H1 (cell line): ENCODE measurements at regions not wholly inside any gene's neighbourhood (a gene's known extent, or its start where the extent isn't known, plus 50 kb on each side); places are given as distances from the start of the nearest gene placed in this dataset.

Experiments used
- CTCF ChIA-PET: fragments of 300-600 bp; sonication (Branson Sonifier 250); formaldehyde crosslinking; loops from one replicate; lab custom pipeline; 2021; ENCODE audit not compliant: partially characterized antibody; lab: Charles Lee
- POLR2A ChIA-PET: fragments of 300-600 bp; sonication (Branson Sonifier 250); formaldehyde crosslinking; loops from one replicate; lab custom pipeline; 2021; ENCODE audit warnings: inconsistent platforms; ENCODE audit not compliant: partially characterized antibody; lab: Charles Lee
- DNase-seq, 2 experiments: peaks; one replicate each; pipeline versions ENCODE4 v3.0.0 to v3.0.0-alpha.2; 2010 to 2022; ENCODE audit warnings: low spot score in 2 of 2, low read depth in 1 of 2, mixed read lengths in 1 of 2
- FAIRE-seq: peaks from 2 replicates; lab custom pipeline; 2011; peaks lifted over from hg19 to GRCh38; lab: Jason Lieb, UNC
- H2AFZ ChIP-seq: 2 replicates; pipeline ENCODE4 v1.8.1; 2012; ENCODE audit warnings: low read length, inconsistent platforms
- H2AK5ac ChIP-seq: 2 replicates; pipeline ENCODE4 v1.6.1; 2013; ENCODE audit warnings: low read depth, low read length
- H2BK120ac ChIP-seq: replicated peaks from 2 replicates; pipeline ENCODE3; 2013; ENCODE audit warnings: low read depth, low read length, inconsistent platforms
- H2BK12ac ChIP-seq: 2 replicates; pipeline ENCODE4 v1.6.1; 2013; ENCODE audit warnings: low read depth, low read length
- H2BK15ac ChIP-seq: 2 replicates; pipeline ENCODE4 v1.6.1; 2013; ENCODE audit warnings: low read length
- H2BK20ac ChIP-seq: 2 replicates; pipeline ENCODE4 v1.6.1; 2013; ENCODE audit warnings: low read length
- H2BK5ac ChIP-seq: 2 replicates; pipeline ENCODE4 v1.6.1; 2013; ENCODE audit warnings: low read depth, low read length
- H3K14ac ChIP-seq: 2 replicates; pipeline ENCODE4 v1.6.1; 2013; ENCODE audit warnings: inconsistent platforms; ENCODE audit not compliant: insufficient read length
- H3K18ac ChIP-seq: 2 replicates; pipeline ENCODE4 v1.6.1; 2013; ENCODE audit warnings: low read length; ENCODE audit errors: extremely low read depth
- H3K23ac ChIP-seq: 2 replicates; pipeline ENCODE4 v1.6.1; 2013; ENCODE audit warnings: inconsistent platforms; ENCODE audit not compliant: insufficient read length
- H3K23me2 ChIP-seq: 2 replicates; pipeline ENCODE4 v1.6.1; 2013; ENCODE audit warnings: low read depth, low read length
- H3K27ac ChIP-seq: 2 replicates; pipeline ENCODE4 v1.6.1; 2011; ENCODE audit warnings: low read depth, low read length, inconsistent platforms
- H3K27me3 ChIP-seq, 4 experiments: replicated peaks in 1 of 4; 1 replicate in 1 of 4; 2 replicates in 3 of 4; pipeline versions ENCODE4 v1.6.1 to v1.8.1; 2011 to 2013; ENCODE audit warnings: low read length in 3 of 4, mild to moderate bottlenecking in 3 of 4, inconsistent platforms in 2 of 4, mixed read lengths in 2 of 4, moderate library complexity in 1 of 4; ENCODE audit not compliant: control insufficient read depth in 3 of 4, insufficient read depth in 3 of 4; ENCODE audit errors: extremely low read depth in 1 of 4
- H3K36me3 ChIP-seq, 4 experiments: 2 replicates each; pipeline versions ENCODE4 v1.6.1 to v1.8.1; 2011 to 2013; ENCODE audit warnings: mild to moderate bottlenecking in 4 of 4, low read length in 3 of 4, moderate library complexity in 2 of 4, control low read depth in 1 of 4, inconsistent platforms in 1 of 4; ENCODE audit not compliant: insufficient read depth in 4 of 4, control insufficient read depth in 2 of 4
- H3K4ac ChIP-seq: replicated peaks from 2 replicates; pipeline ENCODE3; 2013; ENCODE audit warnings: low read length, low read depth, mixed read lengths, inconsistent platforms; ENCODE audit not compliant: insufficient read length
- H3K4me1 ChIP-seq, 4 experiments: replicated peaks in 1 of 4; 1 replicate in 1 of 4; 2 replicates in 3 of 4; pipeline versions ENCODE4 v1.6.1 to v1.8.1; 2011 to 2013; ENCODE audit warnings: low read length in 3 of 4, inconsistent platforms in 2 of 4, mixed read lengths in 1 of 4; ENCODE audit not compliant: insufficient read depth in 4 of 4, control insufficient read depth in 3 of 4
- H3K4me2 ChIP-seq, 2 experiments: 2 replicates each; pipeline versions ENCODE4 v1.6.1 to v1.8.1; 2011 to 2013; ENCODE audit warnings: low read depth in 2 of 2, low read length in 2 of 2, control low read depth in 1 of 2, inconsistent platforms in 1 of 2, mild to moderate bottlenecking in 1 of 2; ENCODE audit not compliant: insufficient read depth in 1 of 2
- H3K4me3 ChIP-seq, 4 experiments: fragments of 200-600, 300-600 bp in 1 of 4; sonication (generic), shearing (Covaris generic), sonication (Bioruptor Twin) in 1 of 4; 2 replicates each; pipeline versions ENCODE4 v1.5.1 to v1.8.1; 2011 to 2016; ENCODE audit warnings: low read length in 4 of 4, low read depth in 3 of 4, control low read depth in 2 of 4, inconsistent platforms in 2 of 4, mild to moderate bottlenecking in 2 of 4, mixed read lengths in 1 of 4, moderate library complexity in 1 of 4; ENCODE audit not compliant: insufficient read depth in 2 of 4; ENCODE audit errors: extremely low read depth in 1 of 4
- H3K56ac ChIP-seq: replicated peaks from 2 replicates; pipeline ENCODE3; 2013; ENCODE audit warnings: low read depth, mild to moderate bottlenecking, mixed read lengths, low read length, inconsistent platforms; ENCODE audit not compliant: insufficient read length
- H3K79me1 ChIP-seq: 2 replicates; pipeline ENCODE4 v1.6.1; 2013; ENCODE audit warnings: low read depth, low read length, control low read depth
- H3K79me2 ChIP-seq, 2 experiments: 2 replicates each; pipeline versions ENCODE4 v1.6.1 to v1.8.1; 2012 to 2013; ENCODE audit warnings: low read length in 2 of 2, mild to moderate bottlenecking in 2 of 2, inconsistent platforms in 1 of 2; ENCODE audit not compliant: insufficient read depth in 2 of 2, control insufficient read depth in 1 of 2
- H3K9ac ChIP-seq, 4 experiments: replicated peaks in 1 of 4; 1 replicate in 1 of 4; 2 replicates in 3 of 4; pipeline versions ENCODE4 v1.6.1 to v1.8.1; 2011 to 2013; ENCODE audit warnings: low read depth in 3 of 4, low read length in 3 of 4, control low read depth in 2 of 4, mild to moderate bottlenecking in 2 of 4, moderate library complexity in 2 of 4, inconsistent platforms in 1 of 4; ENCODE audit errors: extremely low read depth in 1 of 4
- H3K9me3 ChIP-seq, 2 experiments: 2 replicates each; pipeline versions ENCODE4 v1.6.1 to v1.8.1; 2012 to 2013; ENCODE audit warnings: mild to moderate bottlenecking in 2 of 2, moderate library complexity in 2 of 2, control low read depth in 1 of 2, inconsistent platforms in 1 of 2, low read depth in 1 of 2, low read length in 1 of 2, mixed read lengths in 1 of 2; ENCODE audit not compliant: insufficient read depth in 2 of 2
- H4K20me1 ChIP-seq, 2 experiments: replicated peaks in 1 of 2; 2 replicates each; pipeline versions ENCODE3 to v1.8.1; 2011 to 2013; ENCODE audit warnings: inconsistent platforms in 2 of 2, low read length in 2 of 2, mild to moderate bottlenecking in 1 of 2; ENCODE audit not compliant: insufficient read depth in 2 of 2, control insufficient read depth in 1 of 2
- H4K5ac ChIP-seq: 2 replicates; pipeline ENCODE4 v1.6.1; 2013; ENCODE audit warnings: low read length, low read depth, mixed read lengths, inconsistent platforms; ENCODE audit not compliant: insufficient read length
- H4K8ac ChIP-seq: 2 replicates; pipeline ENCODE4 v1.8.0; 2013; ENCODE audit warnings: mild to moderate bottlenecking, moderate library complexity, low read length, inconsistent platforms; ENCODE audit not compliant: insufficient read depth; ENCODE audit errors: extremely low read depth
- H4K91ac ChIP-seq: replicated peaks from 2 replicates; pipeline ENCODE3; 2013; ENCODE audit warnings: low read length, mixed read lengths, inconsistent platforms; ENCODE audit not compliant: insufficient read length
- CEBPB ChIP-seq: IDR thresholded peaks from 2 replicates; pipeline ENCODE4 v1.6.1; 2012; ENCODE audit warnings: low read depth, low read length
- CTBP2 ChIP-seq: IDR thresholded peaks from 2 replicates; pipeline ENCODE4 v1.7.0; 2011; ENCODE audit warnings: borderline replicate concordance, mild to moderate bottlenecking, moderate library complexity, mixed read lengths, low read length; ENCODE audit not compliant: insufficient read depth, insufficient read length
- EGR1 ChIP-seq: IDR thresholded peaks from 2 replicates; pipeline ENCODE4 v1.6.1; 2011; ENCODE audit warnings: low read depth, low read length, borderline replicate concordance
- EZH2 ChIP-seq: fragments of 200-600 bp; sonication (generic); IDR thresholded peaks from 2 replicates; pipeline ENCODE4 v1.7.1; 2012; ENCODE audit warnings: low read depth, mild to moderate bottlenecking, moderate library complexity, low read length, inconsistent platforms; ENCODE audit not compliant: severe bottlenecking
- JUND ChIP-seq: IDR thresholded peaks from 2 replicates; pipeline ENCODE4 v1.6.1; 2011; ENCODE audit warnings: mild to moderate bottlenecking, improper control_type of control experiment, low read length
- KDM5A ChIP-seq: fragments of 200-600 bp; IDR thresholded peaks from 2 replicates; pipeline ENCODE4 v1.7.1; 2012; ENCODE audit warnings: mild to moderate bottlenecking, low read length, inconsistent platforms, mixed read lengths
- NANOG ChIP-seq: IDR thresholded peaks from 2 replicates; pipeline ENCODE4 v1.6.1; 2011; ENCODE audit warnings: low read length, low read depth, mild to moderate bottlenecking, inconsistent platforms; ENCODE audit not compliant: insufficient read depth, poor library complexity, severe bottlenecking
- POLR2AphosphoS5 ChIP-seq: IDR thresholded peaks from 2 replicates; pipeline ENCODE4 v1.6.1; 2011; ENCODE audit warnings: low read depth, low read length
- SIX5 ChIP-seq: IDR thresholded peaks from 2 replicates; pipeline ENCODE4 v1.6.1; 2011; ENCODE audit warnings: mild to moderate bottlenecking, low read depth, low read length
- WGBS, 2 experiments: shearing (Covaris generic) in 1 of 2; methylation state at CpG; one replicate each; pipeline versions ENCODE4 v1.1.6 to v1.1.7; 2013 to 2015; ENCODE audit warnings: low lambda C conversion rate in 2 of 2, mixed read lengths in 2 of 2, inconsistent platforms in 1 of 2, low coverage in 1 of 2, missing lambda C conversion rate in 1 of 2; ENCODE audit not compliant: insufficient replicate concordance in 2 of 2, insufficient coverage in 1 of 2, insufficient read length in 1 of 2; ENCODE audit errors: extremely low coverage in 1 of 2, missing lambda C conversion rate in 1 of 2; 5-methylcytosine and 5-hydroxymethylcytosine counted together
- TF ChIP-seq, protein P1 (sequence below): IDR thresholded peaks from 2 replicates; pipeline ENCODE4 v1.6.1; 2012; ENCODE audit warnings: inconsistent platforms

DNA sequence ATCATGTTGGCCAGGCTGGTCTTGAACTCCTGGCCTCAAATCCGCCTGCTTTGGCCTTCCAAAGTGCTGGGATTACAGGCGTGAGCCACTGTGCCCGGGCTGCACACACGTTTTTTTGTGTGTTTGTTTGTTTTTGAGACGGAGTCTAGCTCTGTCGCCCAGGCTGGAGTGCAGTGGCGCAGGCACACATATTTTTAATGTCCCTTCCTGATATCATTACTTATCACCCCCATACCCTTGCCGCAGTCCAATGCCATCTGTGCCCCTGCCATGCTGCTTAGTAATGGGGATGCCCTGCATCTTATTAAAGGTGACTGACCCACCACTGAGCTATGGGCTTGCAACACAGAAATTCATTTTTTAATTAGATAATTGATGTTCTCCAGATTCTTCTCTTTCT lies 180.7 kb downstream of the TEX36 start:
- Histone ChIP-seq H3K4me1 (no peaks in the 10 kb centered on the region), H3K79me1 (no peaks in the 10 kb centered on the region), H3K4ac (no peak overlapping the region), H2BK20ac (no peak overlapping the region), H3K4me3 (no peak overlapping the region), H4K5ac (no peak overlapping the region), H2BK12ac (no peak overlapping the region), H4K20me1 (no peaks in the 10 kb centered on the region), H3K9ac (no peak overlapping the region), H3K23me2 (no peaks in the 10 kb centered on the region; the same call in 1 of the 2 replicates), H4K8ac (no peak overlapping the region), H3K18ac (no peak overlapping the region), H4K91ac (no peak overlapping the region), H2AFZ (no peak overlapping the region), H3K27ac (no peak overlapping the region), H3K56ac (no peak overlapping the region), H2BK120ac (no peak overlapping the region), H3K23ac (no peak overlapping the region), H3K27me3 (no peaks in the 10 kb centered on the region), H2BK15ac (no peak overlapping the region), H3K79me2 (no peaks in the 10 kb centered on the region), H2BK5ac (no peak overlapping the region), H3K36me3 (no peaks in the 10 kb centered on the region), H3K9me3 (no peaks in the 10 kb centered on the region), H3K14ac (no peak overlapping the region), H2AK5ac (no peak overlapping the region), H3K4me2 (no peak overlapping the region)
- CTCF ChIA-PET, result interaction anchor here (0.8 to 3.6 kb wide), 5 partner anchors 9 to 107 kb away, joined by 3 to 10 read pairs (median 5); no protein-coding TSS in a partner anchor
- no peak for DNase-seq
- POLR2A ChIA-PET, result no interaction called here
- whole genome bisulfite sequencing, 2 experiments, result 91% methylated on average over 8 of the region's 8 CpGs; no CpG with 5 or more reads in 1 of the 2 experiments
- FAIRE-seq, result no peak
- TF ChIP-seq POLR2AphosphoS5 (no peak), NANOG (no peak), EGR1 (no peak), CTBP2 (no peak), EZH2 (no peak), SIX5 (no peak), JUND (no peak), CEBPB (no peak), KDM5A (no peak)
- TF ChIP-seq, protein P1, sequence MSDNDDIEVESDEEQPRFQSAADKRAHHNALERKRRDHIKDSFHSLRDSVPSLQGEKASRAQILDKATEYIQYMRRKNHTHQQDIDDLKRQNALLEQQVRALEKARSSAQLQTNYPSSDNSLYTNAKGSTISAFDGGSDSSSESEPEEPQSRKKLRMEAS, result no peak
